ENCODE measurements at regions not wholly inside any gene's neighbourhood (a gene's known extent, or its start where the extent isn't known, plus 50 kb on each side); places are given as distances from the start of the nearest gene placed in this dataset.

- no peak for DNase-seq (ENCODE audit: low read depth in 1 of 2, low spot score in 1 of 2)
These were observed 109.1 kb upstream of the BCAT1 start for GRCh38 chr12:25058012-25058411.

- DNase-seq (ENCODE audit: low read depth in 1 of 2, low spot score in 1 of 2) = no peak
These were observed 107.7 kb upstream of the BCAT1 start for GRCh38 chr12:25056486-25057130.

GRCh38 chr12:25056011-25056410, 107.1 kb upstream of the BCAT1 start:
- no peak for DNase-seq (ENCODE audit: low read depth in 1 of 2, low spot score in 1 of 2)

- DNase-seq (ENCODE audit: low read depth in 1 of 2, low spot score in 1 of 2) = peak in 1 of 2 donors; percentile 16
These were observed 105.9 kb upstream of the BCAT1 start for GRCh38 chr12:25054783-25055144.

DNA sequence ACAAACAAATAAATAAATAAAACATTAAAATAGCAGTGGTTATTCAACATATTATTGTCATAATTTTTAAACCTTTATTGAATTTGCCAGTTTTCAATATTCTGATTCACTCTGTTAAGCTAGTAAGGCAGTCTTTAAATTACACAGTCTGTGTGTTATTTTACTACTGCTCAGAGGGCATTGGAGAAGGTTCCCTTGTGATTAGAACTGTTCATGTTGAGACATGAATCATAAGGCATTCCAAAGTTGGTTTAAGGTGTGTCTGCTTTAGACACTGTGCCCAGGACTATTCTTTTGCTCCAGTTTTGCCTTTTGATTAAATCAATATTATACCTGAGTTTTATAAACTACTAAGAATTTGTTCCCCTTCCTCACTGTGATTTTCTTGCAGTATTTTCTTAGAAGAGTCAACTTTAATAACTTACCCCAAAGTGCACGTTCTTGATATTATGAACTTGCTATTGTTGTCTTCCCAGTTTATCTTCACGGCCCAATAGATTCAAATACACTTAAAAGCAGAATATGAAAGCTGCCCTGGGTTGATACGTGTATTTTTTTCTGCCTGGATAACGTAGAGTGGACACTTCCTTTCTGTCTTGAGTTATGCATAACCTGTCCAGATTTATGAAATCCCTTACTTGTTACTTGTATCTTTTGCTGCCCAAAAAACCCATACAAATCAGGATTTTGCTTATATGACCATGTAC, 105.3 kb upstream of the BCAT1 start:
- no peak for DNase-seq (ENCODE audit: low read depth in 1 of 2, low spot score in 1 of 2)

GRCh38 chr12:25052914-25053211, 104.0 kb upstream of the BCAT1 start:
- no peak for DNase-seq (ENCODE audit: low read depth in 1 of 2, low spot score in 1 of 2)

- peak; percentile 3 to 32 for DNase-seq (ENCODE audit: low read depth in 1 of 2, low spot score in 1 of 2)
These were observed 103.5 kb upstream of the BCAT1 start for GRCh38 chr12:25052196-25052913.

- DNase-seq (ENCODE audit: low read depth in 1 of 2, low spot score in 1 of 2) = peak in 1 of 2 donors; percentile 21
These were observed 102.8 kb upstream of the BCAT1 start for GRCh38 chr12:25051656-25052195.

GRCh38 chr12:25051171-25051570, 102.3 kb upstream of the BCAT1 start:
- no peak for DNase-seq (ENCODE audit: low read depth in 1 of 2, low spot score in 1 of 2)

DNA sequence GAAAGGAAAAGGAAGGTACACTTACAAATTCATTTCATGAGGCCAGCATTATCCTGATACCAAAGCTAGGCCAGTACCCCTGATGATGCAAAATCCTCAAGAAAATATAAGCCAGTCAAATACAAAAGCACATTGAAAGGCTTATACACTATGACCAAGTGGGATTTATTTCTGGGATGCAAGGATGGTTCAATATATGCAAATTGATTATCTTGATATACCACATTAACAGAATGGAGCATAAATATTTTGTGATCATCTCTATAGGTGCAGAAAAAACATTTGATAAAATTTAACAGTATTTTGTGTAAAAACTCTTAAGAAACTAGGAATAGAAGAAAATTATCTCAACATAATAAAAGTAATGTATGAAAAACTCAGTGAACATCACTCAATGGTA, 97.0 kb upstream of the BCAT1 start:
- no peak for DNase-seq (ENCODE audit: low read depth in 1 of 2, low spot score in 1 of 2)

DNA sequence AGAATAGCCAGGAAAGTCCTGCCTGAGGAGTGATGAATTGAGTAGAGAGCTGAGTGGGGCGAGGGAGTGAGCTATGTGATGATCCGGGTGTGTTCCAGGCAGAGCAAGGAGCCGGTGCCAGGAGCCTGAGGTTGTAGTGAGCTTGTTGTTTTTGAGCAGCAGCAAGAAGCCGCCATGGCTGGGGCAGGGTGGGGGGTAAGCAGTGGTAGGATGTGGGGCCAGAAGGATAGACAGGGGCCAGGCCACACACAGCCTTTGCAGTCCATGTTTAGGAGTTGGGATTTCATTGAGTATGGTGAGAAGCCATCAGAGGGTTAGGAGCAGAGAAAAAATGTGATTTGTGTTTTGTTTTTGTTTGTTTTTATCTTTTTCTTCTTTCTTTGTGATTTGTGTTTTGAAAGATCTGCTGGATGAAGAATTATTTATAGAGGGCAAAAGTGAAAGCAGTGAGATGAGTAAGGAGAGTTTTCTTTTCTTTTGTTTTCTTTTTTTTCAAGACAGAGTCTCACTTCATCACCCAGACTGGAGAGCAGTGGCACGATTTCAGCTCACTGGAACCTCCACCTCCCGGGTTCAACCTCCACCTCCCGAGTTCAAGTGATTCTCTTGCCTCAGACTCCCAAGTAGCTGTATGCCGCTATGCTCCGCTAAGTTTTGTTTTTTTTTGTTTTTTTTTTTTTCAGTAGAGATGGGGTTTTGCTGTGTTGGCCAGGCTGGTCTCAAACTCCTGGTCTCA, 92.3 kb upstream of the BCAT1 start:
- no peak for DNase-seq (ENCODE audit: low read depth in 1 of 2, low spot score in 1 of 2)

DNA sequence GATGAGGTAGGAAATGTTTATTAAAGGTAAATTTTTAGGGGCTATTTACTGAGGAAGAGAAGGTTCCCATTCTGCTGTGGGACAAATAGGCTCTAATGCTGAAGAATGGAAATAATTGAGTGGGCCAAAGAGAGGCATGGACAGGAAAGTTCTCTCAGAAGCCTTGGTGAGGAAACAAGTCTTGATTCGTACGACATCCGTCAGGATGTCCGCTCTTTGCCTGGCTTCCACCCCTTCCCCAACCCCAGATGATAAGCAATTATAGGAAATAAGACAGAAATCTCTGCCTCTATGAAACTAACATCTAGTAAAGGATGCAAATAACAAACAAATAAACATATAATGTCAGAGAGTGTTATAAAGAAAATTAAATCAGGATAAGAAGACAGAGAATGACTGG, 91.7 kb upstream of the BCAT1 start:
- DNase-seq (ENCODE audit: low read depth in 1 of 2, low spot score in 1 of 2) = no peak

DNA sequence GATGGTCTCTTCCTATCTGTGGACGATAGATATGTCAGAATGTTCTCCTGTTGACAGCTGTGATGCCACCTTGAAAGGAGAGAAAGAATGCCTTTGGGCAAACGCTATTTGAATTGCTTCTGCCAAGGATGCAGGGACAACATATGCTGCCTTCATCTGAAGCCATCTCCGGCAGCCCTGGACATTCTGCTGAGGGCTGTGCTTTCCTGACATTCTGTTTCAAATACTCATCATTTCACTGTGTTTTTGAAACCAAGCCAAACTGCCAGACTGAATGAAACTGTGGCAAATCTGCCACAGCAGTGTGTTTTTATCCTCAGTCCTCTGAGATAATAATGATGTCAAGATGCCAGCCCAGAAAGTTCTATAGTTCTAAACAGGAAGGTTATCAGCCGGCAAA, 85.8 kb upstream of the BCAT1 start:
- no peak for DNase-seq (ENCODE audit: low read depth in 1 of 2, low spot score in 1 of 2)

GRCh38 chr12:25025951-25026490, 77.1 kb upstream of the BCAT1 start:
- DNase-seq (ENCODE audit: low read depth in 1 of 2, low spot score in 1 of 2) = no peak

DNA sequence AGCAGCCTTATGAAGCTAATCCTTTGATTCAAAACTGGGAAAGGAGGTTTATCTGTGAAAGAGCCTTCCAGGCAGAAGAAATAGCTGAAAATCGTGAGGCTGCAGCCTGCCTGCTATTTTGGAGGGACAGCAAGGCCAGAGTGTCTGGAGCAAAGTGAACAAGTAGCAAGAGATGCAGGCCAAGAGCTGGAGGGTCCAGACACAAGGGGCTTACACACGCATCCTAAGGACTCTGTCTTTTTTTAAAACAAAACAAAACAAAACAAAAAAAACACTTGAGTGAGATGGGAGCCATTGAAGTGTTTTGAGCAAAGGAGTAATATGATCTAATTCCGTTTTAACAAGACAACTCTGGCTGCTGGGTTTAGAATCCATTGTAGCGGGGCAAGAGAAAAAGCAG, 76.4 kb upstream of the BCAT1 start:
- DNase-seq (ENCODE audit: low read depth in 1 of 2, low spot score in 1 of 2) = no peak

DNA sequence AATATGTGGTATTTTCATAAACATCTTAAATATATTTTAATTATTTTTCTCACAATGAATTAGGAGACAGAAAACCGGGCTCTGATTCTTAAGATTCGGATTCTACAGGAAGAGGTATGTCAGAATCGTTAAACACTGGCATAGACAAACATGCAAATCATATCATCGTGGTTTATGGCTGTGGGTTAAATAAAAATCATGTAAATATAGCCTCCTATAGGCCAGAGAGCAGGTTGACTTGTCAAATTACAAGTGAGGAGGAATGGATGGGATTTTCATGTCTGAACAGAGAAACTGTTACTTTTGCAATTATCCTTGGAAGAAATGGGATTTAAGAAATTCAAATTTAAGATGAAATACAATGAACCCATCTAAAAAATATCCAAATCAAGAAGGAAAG, 74.9 kb upstream of the BCAT1 start:
- no peak for DNase-seq (ENCODE audit: low read depth in 1 of 2, low spot score in 1 of 2)

DNA sequence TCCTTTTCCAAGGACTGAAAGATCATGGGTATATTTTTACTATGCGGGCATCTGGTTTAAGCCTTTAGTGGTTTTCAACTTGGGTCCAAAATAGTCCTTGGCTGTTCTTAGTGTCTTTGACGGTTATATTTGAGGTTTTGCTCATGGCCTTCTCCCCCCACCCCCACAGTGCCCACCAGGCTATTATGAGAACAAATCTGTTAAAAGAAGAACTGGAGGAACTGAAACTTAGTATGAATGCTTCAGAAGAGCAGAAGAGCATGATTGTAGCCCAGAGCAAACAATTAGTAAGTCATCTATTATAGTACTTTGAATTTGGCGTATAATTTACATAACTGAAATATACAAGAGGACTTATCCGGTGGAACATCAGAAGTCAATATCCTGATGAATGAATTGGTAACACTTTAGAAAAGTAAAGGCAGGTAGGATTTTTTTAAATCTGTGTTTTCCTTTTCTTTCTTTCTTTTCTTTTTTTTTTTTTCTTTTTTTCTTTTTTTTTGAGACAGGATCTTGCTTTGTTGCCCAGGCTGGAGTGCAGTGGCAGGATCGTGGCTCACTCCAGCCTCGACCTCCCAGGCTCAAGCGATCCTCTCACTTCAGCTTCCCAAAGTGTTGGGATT, 71.8 kb upstream of the BCAT1 start:
- DNase-seq (ENCODE audit: low read depth in 1 of 2, low spot score in 1 of 2) = no peak

DNA sequence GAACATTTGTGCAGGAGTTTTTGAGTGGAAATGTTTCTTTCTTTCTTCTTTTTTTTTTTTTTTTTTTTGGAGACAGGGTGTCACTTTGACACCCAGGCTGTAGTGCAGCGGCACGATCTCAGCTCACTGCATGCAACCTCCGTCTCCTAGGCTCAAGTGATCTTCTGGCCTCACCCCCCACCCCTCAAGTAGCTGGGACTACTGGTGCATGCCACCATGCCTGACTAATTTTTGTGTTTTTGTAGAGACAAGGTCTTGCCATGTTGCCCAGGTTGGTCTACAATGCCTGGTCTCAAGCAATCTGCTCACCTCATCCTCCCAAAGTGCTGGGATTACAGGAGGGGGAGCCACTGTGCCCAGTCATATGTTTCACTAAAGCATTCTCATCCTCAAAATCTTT, 69.2 kb upstream of the BCAT1 start:
- no peak for DNase-seq (ENCODE audit: low read depth in 1 of 2, low spot score in 1 of 2)

- no peak for DNase-seq (ENCODE audit: low read depth in 1 of 2, low spot score in 1 of 2)
These were observed 68.4 kb upstream of the BCAT1 start for GRCh38 chr12:25017336-25017735.

DNA sequence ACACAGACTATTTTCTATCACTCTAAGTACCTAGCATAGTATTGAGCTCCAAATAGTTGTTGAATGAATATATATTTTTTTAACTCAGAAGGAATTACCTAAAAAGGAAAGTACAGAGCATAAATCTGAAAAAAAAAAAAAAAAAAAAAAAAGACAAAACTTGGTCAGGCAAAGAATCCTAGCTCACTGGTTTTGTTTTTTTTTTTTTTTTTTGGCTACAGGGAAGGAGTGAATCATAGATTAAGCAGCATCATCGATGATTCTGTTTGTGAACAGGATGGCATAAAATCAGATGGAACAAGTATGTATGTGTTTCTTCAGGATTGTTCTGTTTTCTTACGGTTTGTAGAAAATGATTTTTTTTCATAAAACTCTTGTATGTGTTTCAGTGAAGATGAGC, 66.1 kb upstream of the BCAT1 start:
- no peak for DNase-seq (ENCODE audit: low read depth in 1 of 2, low spot score in 1 of 2)

DNA sequence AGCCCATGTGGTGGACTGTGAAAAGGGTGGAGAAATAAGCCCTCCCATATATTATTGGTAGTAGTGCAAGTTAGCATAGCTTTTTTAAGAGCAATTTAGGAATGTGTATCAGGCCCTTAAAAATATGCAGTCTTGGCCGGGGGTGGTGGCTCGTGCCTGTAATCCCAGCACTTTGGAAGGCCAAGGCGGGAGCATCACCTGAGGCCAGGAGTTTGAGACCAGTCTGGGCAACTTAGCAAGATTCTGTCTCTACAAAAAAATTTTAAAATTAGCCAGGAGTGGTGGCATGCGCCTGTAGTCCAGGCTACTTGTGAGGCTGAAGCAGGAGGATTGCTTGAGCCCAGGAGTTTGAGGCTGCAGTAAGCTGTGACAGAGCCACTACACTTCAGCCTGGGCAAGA, 64.2 kb upstream of the BCAT1 start:
- no peak for DNase-seq (ENCODE audit: low read depth in 1 of 2, low spot score in 1 of 2)

Data from stimulated activated CD4-positive, alpha-beta T cell treated with anti-CD3 and anti-CD28 coated beads, Interleukin-15, amount 100 ng/mL, for 1 hour (primary cell).